ENCODE measurements at regions not wholly inside any gene's neighbourhood (a gene's known extent, or its start where the extent isn't known, plus 50 kb on each side); places are given as distances from the start of the nearest gene placed in this dataset.
A peak's percentile ranks its signal among the peaks of the same experiment; 100 is the strongest.
"Not testable (repeated sequence)": the region's sequence is repeated elsewhere in the genome, so short reads cannot be mapped to it uniquely, and the experiment has no call there.

DNA sequence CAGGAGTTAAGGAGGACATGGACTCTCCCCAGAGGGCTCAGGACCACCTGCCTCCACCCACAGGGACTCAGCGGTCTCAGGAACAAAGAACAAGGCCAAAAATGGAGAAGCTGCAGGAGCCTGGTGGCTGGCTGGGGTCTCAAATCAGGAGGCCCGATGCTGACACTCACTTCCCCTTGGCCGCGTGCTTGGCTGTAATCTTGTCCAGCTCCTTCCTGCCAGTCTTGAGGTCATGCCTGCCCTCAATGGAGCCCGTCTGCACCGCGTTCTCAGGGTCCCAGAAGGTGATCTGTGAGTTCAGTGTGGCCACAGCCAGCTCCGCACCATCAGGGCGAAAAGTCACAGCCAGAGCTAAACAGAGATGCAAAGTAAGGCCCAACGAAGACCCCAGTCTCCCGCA lies 5381.9 kb upstream of the TPTE start:
- CTCF ChIA-PET; H3K9me3 Mint-ChIP-seq; H3K4me1 Mint-ChIP-seq (ENCODE audit: low read depth); DNase-seq; H3K27ac Mint-ChIP-seq; H3K4me3 Mint-ChIP-seq; intact Hi-C loops (cut with micrococcal nuclease); H3K27me3 Mint-ChIP-seq (ENCODE audit: low read depth); H3K36me3 Mint-ChIP-seq (ENCODE audit: low read depth): not testable (repeated sequence)

GRCh38 chr21:5143011-5143410 lies 5378.4 kb upstream of the TPTE start:
- intact Hi-C loops (cut with micrococcal nuclease); H3K9me3 Mint-ChIP-seq; H3K27ac Mint-ChIP-seq; H3K27me3 Mint-ChIP-seq (ENCODE audit: low read depth); H3K4me1 Mint-ChIP-seq (ENCODE audit: low read depth); H3K4me3 Mint-ChIP-seq; DNase-seq; CTCF ChIA-PET; H3K36me3 Mint-ChIP-seq (ENCODE audit: low read depth): not testable (repeated sequence)

- DNase-seq; H3K27me3 Mint-ChIP-seq (ENCODE audit: low read depth); intact Hi-C loops (cut with micrococcal nuclease); H3K9me3 Mint-ChIP-seq; H3K36me3 Mint-ChIP-seq (ENCODE audit: low read depth); H3K4me3 Mint-ChIP-seq; H3K4me1 Mint-ChIP-seq (ENCODE audit: low read depth); H3K27ac Mint-ChIP-seq; CTCF ChIA-PET: not testable (repeated sequence)
Observed at GRCh38 chr21:5144731-5145130, 5376.7 kb upstream of the TPTE start.

GRCh38 chr21:5147685-5148084 lies 5373.7 kb upstream of the TPTE start:
- H3K9me3 Mint-ChIP-seq; CTCF ChIA-PET; H3K36me3 Mint-ChIP-seq (ENCODE audit: low read depth); intact Hi-C loops (cut with micrococcal nuclease); H3K27me3 Mint-ChIP-seq (ENCODE audit: low read depth); H3K4me3 Mint-ChIP-seq; H3K4me1 Mint-ChIP-seq (ENCODE audit: low read depth); H3K27ac Mint-ChIP-seq: not testable (repeated sequence)
- DNase-seq = peak; percentile 6

DNA sequence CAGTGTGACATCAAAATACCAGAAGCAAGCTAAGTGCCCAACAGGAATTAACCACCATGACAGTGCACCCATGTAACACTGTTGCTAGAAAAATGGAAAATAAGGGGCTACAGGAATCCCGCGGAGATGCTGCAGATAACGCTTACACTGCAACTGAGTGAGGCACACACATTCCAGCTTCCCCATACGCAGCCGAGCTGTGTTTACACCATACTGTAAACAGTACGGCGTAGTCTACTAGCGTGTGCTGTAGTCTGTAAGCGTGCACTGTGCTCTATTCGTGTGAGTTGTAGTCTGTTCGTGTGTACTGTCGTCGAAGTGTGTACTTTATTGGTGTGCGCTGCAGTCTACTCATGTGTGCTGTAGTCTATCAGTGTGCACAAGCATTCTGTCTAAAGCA lies 5372.2 kb upstream of the TPTE start:
- H3K27ac Mint-ChIP-seq; DNase-seq; H3K9me3 Mint-ChIP-seq; intact Hi-C loops (cut with micrococcal nuclease); H3K36me3 Mint-ChIP-seq (ENCODE audit: low read depth); H3K4me1 Mint-ChIP-seq (ENCODE audit: low read depth); H3K27me3 Mint-ChIP-seq (ENCODE audit: low read depth); CTCF ChIA-PET; H3K4me3 Mint-ChIP-seq: not testable (repeated sequence)

DNA sequence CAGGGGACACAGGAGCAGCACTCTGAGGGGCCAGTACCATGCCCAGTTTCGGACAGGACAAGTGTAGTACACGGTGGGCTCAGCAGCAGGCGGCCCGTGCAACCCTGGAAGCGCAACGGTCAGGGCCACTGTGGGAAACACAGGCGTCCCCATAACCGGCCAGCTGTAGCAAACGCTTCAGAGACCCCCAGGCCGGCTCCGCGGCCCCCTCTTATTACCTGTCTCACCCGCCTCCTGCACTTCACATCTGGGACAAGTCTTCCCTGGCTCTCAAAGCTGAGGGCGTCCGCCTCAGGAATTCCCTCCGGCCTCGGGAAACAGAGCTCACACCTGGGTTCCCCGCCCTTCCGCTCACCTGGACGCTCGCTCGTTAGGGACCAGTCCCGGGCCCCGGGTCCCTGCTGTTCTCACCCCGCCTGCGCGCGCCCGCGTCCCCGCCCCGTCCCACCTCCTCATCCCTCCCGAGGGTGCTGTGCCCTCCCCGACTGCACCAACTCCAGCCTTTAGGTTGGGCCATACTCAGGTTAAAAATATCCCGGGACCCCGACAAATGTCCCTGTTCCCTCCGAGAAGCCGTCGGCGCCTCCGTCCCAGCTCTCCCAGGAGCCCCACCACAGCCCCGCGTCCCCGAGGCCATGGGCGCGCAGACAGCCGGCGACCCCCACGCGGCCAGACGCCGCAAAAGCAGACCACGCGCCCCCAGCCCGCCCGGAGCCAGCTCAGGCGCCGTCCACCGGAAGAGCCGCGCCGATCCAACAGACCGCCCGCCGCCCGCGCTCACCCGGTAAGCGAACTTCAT lies 5367.3 kb upstream of the TPTE start:
- H3K4me3 Mint-ChIP-seq; H3K9me3 Mint-ChIP-seq; CTCF ChIA-PET; H3K27me3 Mint-ChIP-seq (ENCODE audit: low read depth); H3K4me1 Mint-ChIP-seq (ENCODE audit: low read depth); H3K27ac Mint-ChIP-seq; intact Hi-C loops (cut with micrococcal nuclease); H3K36me3 Mint-ChIP-seq (ENCODE audit: low read depth); DNase-seq: not testable (repeated sequence)

- H3K27me3 Mint-ChIP-seq (ENCODE audit: low read depth); H3K9me3 Mint-ChIP-seq; intact Hi-C loops (cut with micrococcal nuclease); H3K4me1 Mint-ChIP-seq (ENCODE audit: low read depth); H3K36me3 Mint-ChIP-seq (ENCODE audit: low read depth); H3K27ac Mint-ChIP-seq; CTCF ChIA-PET: not testable (repeated sequence)
- peak; percentile 85 for DNase-seq
- H3K4me3 Mint-ChIP-seq = peak overlapping the region; percentile 50
Observed at GRCh38 chr21:5154641-5154982, 5366.8 kb upstream of the TPTE start.

GRCh38 chr21:5162693-5163574 lies 5358.4 kb upstream of the TPTE start:
- H3K4me3 Mint-ChIP-seq; H3K36me3 Mint-ChIP-seq (ENCODE audit: low read depth); H3K9me3 Mint-ChIP-seq; intact Hi-C loops (cut with micrococcal nuclease); H3K27me3 Mint-ChIP-seq (ENCODE audit: low read depth); DNase-seq; CTCF ChIA-PET; H3K27ac Mint-ChIP-seq; H3K4me1 Mint-ChIP-seq (ENCODE audit: low read depth): not testable (repeated sequence)

DNA sequence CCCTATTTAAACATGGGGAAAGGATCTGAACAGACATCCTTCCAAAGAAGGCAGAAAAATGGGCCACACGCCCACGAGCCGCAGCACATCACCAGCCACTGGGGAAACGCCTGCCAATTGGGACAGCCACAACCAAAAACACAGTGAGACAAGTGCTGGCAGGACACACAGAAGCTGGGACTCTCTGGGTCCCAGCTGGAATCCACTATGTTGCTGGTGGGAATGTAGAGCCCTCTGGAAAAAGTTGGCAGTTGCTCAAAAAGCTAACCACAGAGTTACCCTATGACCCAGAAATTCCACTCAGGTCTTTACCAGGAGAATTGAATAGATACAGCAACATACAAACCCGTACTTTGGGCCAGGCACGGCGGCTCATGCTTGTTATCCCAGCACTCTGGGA lies 5355.6 kb upstream of the TPTE start:
- H3K9me3 Mint-ChIP-seq; H3K36me3 Mint-ChIP-seq (ENCODE audit: low read depth); H3K4me3 Mint-ChIP-seq; intact Hi-C loops (cut with micrococcal nuclease); DNase-seq; H3K27ac Mint-ChIP-seq; H3K27me3 Mint-ChIP-seq (ENCODE audit: low read depth); CTCF ChIA-PET; H3K4me1 Mint-ChIP-seq (ENCODE audit: low read depth): not testable (repeated sequence)

Data from activated naive CD4-positive, alpha-beta T cell treated with anti-CD3 and anti-CD28 coated beads for 36 hours (primary cell).